Liver (tissue), 3 donors: ENCODE measurements at regions not wholly inside any gene's neighbourhood (a gene's known extent, or its start where the extent isn't known, plus 50 kb on each side); places are given as distances from the start of the nearest gene placed in this dataset.

Experiments used
- CTCF ChIP-seq: fragments of 150-350 bp; IDR thresholded peaks from 2 replicates; pipeline ENCODE4 v1.5.1; 2017; ENCODE audit warnings: improper control_type of control experiment, low read depth, low read length; ENCODE audit not compliant: missing input control
- HNF4G ChIP-seq: IDR thresholded peaks from 2 replicates; pipeline ENCODE4 v1.6.1; 2016; ENCODE audit warnings: antibody characterized with exemption
- NR2F2 ChIP-seq: IDR thresholded peaks from 2 replicates; pipeline ENCODE4 v1.6.1; 2016; ENCODE audit warnings: antibody characterized with exemption
- RAD21 ChIP-seq, 2 donors: IDR thresholded peaks; 2 replicates each; pipeline ENCODE4 v1.6.1; 2016; ENCODE audit warnings: antibody characterized with exemption in 2 of 2, mild to moderate bottlenecking in 2 of 2
- RXRA ChIP-seq, 2 donors: IDR thresholded peaks; 2 replicates each; pipeline ENCODE4 v1.6.1; 2017 to 2018; ENCODE audit warnings: antibody characterized with exemption in 2 of 2, mild to moderate bottlenecking in 1 of 2
- SP1 ChIP-seq: IDR thresholded peaks from 2 replicates; pipeline ENCODE4 v1.6.1; 2018; ENCODE audit warnings: antibody characterized with exemption, mild to moderate bottlenecking
- TAF1 ChIP-seq: conservative IDR thresholded peaks from 2 replicates; pipeline ENCODE4 v1.6.1; 2016; ENCODE audit warnings: antibody characterized with exemption, mild to moderate bottlenecking
- YY1 ChIP-seq: IDR thresholded peaks from 2 replicates; pipeline ENCODE4 v1.6.1; 2016; ENCODE audit warnings: antibody characterized with exemption, mild to moderate bottlenecking
- TF ChIP-seq, protein P1 (sequence below): IDR thresholded peaks from 2 replicates; pipeline ENCODE4 v1.6.1; 2016; ENCODE audit warnings: antibody characterized with exemption
- TF ChIP-seq, protein P2 (sequence below): IDR thresholded peaks from 2 replicates; pipeline ENCODE4 v1.6.1; 2016; ENCODE audit warnings: antibody characterized with exemption, mild to moderate bottlenecking
- TF ChIP-seq, protein P3 (sequence below): IDR thresholded peaks from 2 replicates; pipeline ENCODE4 v1.6.1; 2016; ENCODE audit warnings: antibody characterized with exemption
- TF ChIP-seq, protein P4 (sequence below): IDR thresholded peaks from 2 replicates; pipeline ENCODE4 v1.6.1; 2016; ENCODE audit warnings: antibody characterized with exemption
- donor health status: healthy.
- donor health status: healthy.

GRCh38 chr5:4078544-4078943, 482.9 kb downstream of the IRX1 start:
- TF ChIP-seq NR2F2 (no peak), CTCF (no peak), RXRA (IDR thresholded peaks at IDR 0.05) (no peak), YY1 (no peak), RAD21 (IDR thresholded peaks at IDR 0.05) (no peak), SP1 (no peak), TAF1 (no peak), HNF4G (no peak)
- TF ChIP-seq, protein P1, sequence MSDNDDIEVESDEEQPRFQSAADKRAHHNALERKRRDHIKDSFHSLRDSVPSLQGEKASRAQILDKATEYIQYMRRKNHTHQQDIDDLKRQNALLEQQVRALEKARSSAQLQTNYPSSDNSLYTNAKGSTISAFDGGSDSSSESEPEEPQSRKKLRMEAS, result no peak
- TF ChIP-seq, protein P2, sequence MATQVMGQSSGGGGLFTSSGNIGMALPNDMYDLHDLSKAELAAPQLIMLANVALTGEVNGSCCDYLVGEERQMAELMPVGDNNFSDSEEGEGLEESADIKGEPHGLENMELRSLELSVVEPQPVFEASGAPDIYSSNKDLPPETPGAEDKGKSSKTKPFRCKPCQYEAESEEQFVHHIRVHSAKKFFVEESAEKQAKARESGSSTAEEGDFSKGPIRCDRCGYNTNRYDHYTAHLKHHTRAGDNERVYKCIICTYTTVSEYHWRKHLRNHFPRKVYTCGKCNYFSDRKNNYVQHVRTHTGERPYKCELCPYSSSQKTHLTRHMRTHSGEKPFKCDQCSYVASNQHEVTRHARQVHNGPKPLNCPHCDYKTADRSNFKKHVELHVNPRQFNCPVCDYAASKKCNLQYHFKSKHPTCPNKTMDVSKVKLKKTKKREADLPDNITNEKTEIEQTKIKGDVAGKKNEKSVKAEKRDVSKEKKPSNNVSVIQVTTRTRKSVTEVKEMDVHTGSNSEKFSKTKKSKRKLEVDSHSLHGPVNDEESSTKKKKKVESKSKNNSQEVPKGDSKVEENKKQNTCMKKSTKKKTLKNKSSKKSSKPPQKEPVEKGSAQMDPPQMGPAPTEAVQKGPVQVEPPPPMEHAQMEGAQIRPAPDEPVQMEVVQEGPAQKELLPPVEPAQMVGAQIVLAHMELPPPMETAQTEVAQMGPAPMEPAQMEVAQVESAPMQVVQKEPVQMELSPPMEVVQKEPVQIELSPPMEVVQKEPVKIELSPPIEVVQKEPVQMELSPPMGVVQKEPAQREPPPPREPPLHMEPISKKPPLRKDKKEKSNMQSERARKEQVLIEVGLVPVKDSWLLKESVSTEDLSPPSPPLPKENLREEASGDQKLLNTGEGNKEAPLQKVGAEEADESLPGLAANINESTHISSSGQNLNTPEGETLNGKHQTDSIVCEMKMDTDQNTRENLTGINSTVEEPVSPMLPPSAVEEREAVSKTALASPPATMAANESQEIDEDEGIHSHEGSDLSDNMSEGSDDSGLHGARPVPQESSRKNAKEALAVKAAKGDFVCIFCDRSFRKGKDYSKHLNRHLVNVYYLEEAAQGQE, result no peak
- TF ChIP-seq, protein P3, sequence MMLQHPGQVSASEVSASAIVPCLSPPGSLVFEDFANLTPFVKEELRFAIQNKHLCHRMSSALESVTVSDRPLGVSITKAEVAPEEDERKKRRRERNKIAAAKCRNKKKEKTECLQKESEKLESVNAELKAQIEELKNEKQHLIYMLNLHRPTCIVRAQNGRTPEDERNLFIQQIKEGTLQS, result no peak
- TF ChIP-seq, protein P4, sequence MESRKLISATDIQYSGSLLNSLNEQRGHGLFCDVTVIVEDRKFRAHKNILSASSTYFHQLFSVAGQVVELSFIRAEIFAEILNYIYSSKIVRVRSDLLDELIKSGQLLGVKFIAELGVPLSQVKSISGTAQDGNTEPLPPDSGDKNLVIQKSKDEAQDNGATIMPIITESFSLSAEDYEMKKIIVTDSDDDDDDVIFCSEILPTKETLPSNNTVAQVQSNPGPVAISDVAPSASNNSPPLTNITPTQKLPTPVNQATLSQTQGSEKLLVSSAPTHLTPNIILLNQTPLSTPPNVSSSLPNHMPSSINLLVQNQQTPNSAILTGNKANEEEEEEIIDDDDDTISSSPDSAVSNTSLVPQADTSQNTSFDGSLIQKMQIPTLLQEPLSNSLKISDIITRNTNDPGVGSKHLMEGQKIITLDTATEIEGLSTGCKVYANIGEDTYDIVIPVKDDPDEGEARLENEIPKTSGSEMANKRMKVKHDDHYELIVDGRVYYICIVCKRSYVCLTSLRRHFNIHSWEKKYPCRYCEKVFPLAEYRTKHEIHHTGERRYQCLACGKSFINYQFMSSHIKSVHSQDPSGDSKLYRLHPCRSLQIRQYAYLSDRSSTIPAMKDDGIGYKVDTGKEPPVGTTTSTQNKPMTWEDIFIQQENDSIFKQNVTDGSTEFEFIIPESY, result no peak
